ENCODE measurements at regions not wholly inside any gene's neighbourhood (a gene's known extent, or its start where the extent isn't known, plus 50 kb on each side); places are given as distances from the start of the nearest gene placed in this dataset.
"Not testable (repeated sequence)": the region's sequence is repeated elsewhere in the genome, so short reads cannot be mapped to it uniquely, and the experiment has no call there.

DNA sequence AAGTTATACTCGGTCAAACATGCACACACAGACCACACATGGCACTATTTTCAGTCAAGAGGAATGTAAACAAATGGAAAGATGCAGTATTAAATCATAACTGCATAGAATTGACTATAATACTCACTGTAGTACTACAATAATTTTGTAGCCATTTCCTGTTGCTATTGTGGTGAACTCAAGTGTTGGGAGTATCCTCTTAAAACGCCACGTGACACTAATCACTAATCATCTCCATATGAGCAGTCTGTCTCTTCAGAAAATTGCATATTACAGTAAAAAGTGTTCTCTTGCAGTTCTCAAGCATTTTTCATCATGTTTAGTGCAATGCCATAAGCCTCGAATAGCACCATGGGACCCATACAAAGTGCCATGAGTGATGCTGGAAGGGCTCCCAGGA is 258.7 kb upstream of the ID4 start:
- Histone ChIP-seq H3K9me3 (replicated peaks in 1 of 11) (peaks cover 0 to 15% (median 8%) of the 10 kb centered on the region in 11 experiments; a peak in 7 of 22 replicates), H3K27ac (no peak overlapping the region), H3K4me3 (no peak overlapping the region), H4K20me1 (no peaks in the 10 kb centered on the region), H3K4me2 (no peak overlapping the region), H3K27me3 (no peaks in the 10 kb centered on the region), H3K9ac (no peak overlapping the region), H3K4me1 (no peaks in the 10 kb centered on the region), H3K36me3 (no peaks in the 10 kb centered on the region)
- no peak for TF ChIP-seq Cebpa-rat (IDR thresholded peaks at IDR 0.05)

- not testable (repeated sequence) for H3K9me3 ChIP-seq (replicated peaks in 1 of 11); H3K4me3 ChIP-seq; H3K4me2 ChIP-seq; H3K4me1 ChIP-seq; H3K9ac ChIP-seq; H3K27ac ChIP-seq; H4K20me1 ChIP-seq; H3K36me3 ChIP-seq; H3K27me3 ChIP-seq
These were observed 253.0 kb upstream of the ID4 start for GRCh38 chr6:19584207-19584606.

DNA sequence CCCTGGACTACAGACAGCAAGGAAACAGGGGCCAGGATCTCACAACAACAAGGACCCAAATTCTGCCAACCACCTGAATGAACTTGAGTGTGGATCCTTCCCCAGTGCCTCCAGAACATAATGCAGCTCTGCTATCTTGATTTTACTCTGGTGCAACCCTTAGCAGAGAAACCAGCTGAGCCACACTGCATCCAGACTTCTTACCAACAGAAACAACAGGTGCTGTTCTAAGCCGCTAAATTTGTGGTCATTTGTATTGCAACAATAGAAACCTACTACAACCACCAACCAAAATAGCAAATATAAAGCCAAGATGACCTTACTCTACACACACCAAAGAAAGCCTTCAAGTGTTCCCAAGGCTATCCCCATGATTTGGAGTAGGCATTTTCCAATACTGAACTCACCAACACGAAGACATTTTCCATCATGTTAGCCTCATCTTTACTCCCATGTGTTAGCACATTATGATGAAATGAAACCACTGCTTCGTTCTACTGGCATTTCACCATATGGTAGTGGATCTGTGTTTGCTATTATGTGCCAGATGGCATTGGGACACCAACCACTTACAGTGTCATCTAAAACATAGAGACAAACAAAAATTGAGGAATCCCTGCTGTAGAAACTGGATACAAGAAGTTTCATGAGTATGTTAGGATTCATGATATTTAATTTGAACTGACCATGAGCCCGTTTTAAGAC is 249.8 kb upstream of the ID4 start:
- peaks cover 0 to 6% (median 0%) of the 10 kb centered on the region in 11 experiments; a peak in 1 of 22 replicates for H3K27me3 ChIP-seq
- peak overlapping the region in 1 of 11 experiments; percentile 12; a peak in 1 of 22 replicates for H3K4me2 ChIP-seq
- H4K20me1 ChIP-seq, result no peaks in the 10 kb centered on the region
- H3K9me3 ChIP-seq (replicated peaks in 1 of 11), result peaks cover 0 to 5% (median 0%) of the 10 kb centered on the region in 11 experiments; a peak in 1 of 22 replicates
- H3K36me3 ChIP-seq, result no peaks in the 10 kb centered on the region
- no peak overlapping the region for H3K4me3 ChIP-seq
- TF ChIP-seq Cebpa-rat (IDR thresholded peaks at IDR 0.05), result no peak
- no peak overlapping the region for H3K27ac ChIP-seq
- H3K4me1 ChIP-seq, result peaks cover 0 to 7% (median 0%) of the 10 kb centered on the region in 10 experiments; a peak in 1 of 20 replicates
- no peak overlapping the region for H3K9ac ChIP-seq

- Histone ChIP-seq H3K27ac (no peak overlapping the region), H3K9ac (no peak overlapping the region), H3K36me3 (no peaks in the 10 kb centered on the region), H3K4me3 (no peak overlapping the region), H3K27me3 (peaks cover 0 to 23% (median 0%) of the 10 kb centered on the region in 11 experiments; a peak in 5 of 22 replicates), H3K9me3 (replicated peaks in 1 of 11) (no peaks in the 10 kb centered on the region), H4K20me1 (no peaks in the 10 kb centered on the region), H3K4me1 (peaks cover 0 to 7% (median 0%) of the 10 kb centered on the region in 10 experiments; a peak in 1 of 20 replicates), H3K4me2 (no peak overlapping the region)
- no peak for TF ChIP-seq Cebpa-rat (IDR thresholded peaks at IDR 0.05)
These were observed 246.6 kb upstream of the ID4 start for GRCh38 chr6:19590501-19591131.

DNA sequence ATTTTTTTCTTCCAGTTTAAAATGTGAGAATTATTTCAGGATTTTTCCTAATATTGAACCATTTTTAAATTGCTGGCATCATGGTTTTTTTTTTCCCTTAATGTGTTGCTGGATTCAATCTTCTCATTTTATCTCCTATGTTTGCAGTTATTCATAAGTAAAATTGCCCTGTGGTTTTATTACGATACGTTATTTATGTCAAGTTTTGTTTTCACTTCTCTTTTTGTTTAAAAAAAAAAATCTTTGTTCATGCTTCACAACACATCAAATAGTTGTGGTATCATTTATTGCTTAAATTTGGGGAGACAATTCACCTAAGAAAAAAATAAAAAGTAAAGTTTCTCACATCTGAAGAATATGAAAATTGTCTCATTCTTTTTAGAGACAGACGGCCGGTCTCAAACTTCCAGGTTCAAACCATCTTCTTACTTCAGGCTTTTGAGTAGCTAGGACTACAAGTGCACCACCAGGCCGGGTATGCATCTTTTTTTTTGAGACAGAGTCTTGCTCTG is 239.3 kb upstream of the ID4 start:
- no peaks in the 10 kb centered on the region for H3K9me3 ChIP-seq (replicated peaks in 1 of 11)
- no peaks in the 10 kb centered on the region for H3K36me3 ChIP-seq
- H3K4me3 ChIP-seq, result no peak overlapping the region; a peak in 1 of 20 replicates
- H3K27me3 ChIP-seq, result peaks cover 0 to 79% (median 0%) of the 10 kb centered on the region in 11 experiments; a peak in 8 of 22 replicates
- peak overlapping the region; percentile 21 to 56 (median 42); a peak in 17 of 22 replicates for H3K4me2 ChIP-seq
- no peak overlapping the region; a peak in 1 of 22 replicates for H3K27ac ChIP-seq
- peaks cover 6 to 25% (median 13%) of the 10 kb centered on the region in 10 experiments; a peak in 16 of 20 replicates for H3K4me1 ChIP-seq
- H3K9ac ChIP-seq, result no peak overlapping the region
- TF ChIP-seq Cebpa-rat (IDR thresholded peaks at IDR 0.05), result no peak
- no peaks in the 10 kb centered on the region for H4K20me1 ChIP-seq

DNA sequence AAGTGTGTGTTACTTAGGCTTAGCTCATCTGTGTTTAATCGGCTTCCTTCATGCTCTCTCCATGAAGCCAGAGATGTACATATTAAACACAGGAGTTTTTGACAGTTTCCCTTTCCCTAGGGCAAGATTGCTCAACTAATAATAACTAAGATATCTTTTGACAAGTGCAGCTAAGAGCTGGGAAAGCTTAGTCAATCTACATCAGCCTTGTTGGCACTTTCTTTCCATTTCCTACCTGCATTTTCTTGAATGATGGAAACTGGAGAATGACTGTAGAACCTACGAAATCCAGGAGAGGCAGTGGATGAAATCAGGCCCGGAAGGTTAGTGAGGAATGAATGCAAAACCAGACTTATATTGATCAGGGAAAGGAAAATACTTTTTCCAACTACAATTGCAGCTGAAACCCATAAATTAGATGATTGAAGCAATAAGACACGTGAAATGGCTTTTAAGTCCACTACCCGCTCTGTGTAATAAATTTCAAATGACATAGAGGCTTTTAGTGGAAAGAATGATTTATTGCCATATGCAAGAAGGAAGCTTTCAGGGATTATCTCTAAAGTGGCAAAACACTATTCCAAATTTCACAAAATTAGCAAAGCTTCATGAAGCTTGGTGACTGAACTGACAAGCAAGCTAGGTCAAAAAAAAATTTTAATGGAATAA is 237.2 kb upstream of the ID4 start:
- Histone ChIP-seq H3K36me3 (no peaks in the 10 kb centered on the region), H3K27me3 (peaks cover 0 to 87% (median 0%) of the 10 kb centered on the region in 11 experiments; a peak in 8 of 22 replicates), H3K27ac (no peak overlapping the region), H3K4me2 (no peak overlapping the region), H3K4me1 (peaks cover 6 to 25% (median 13%) of the 10 kb centered on the region in 10 experiments; a peak in 16 of 20 replicates), H3K9ac (no peak overlapping the region), H3K9me3 (replicated peaks in 1 of 11) (no peaks in the 10 kb centered on the region), H4K20me1 (no peaks in the 10 kb centered on the region), H3K4me3 (no peak overlapping the region)
- no peak for TF ChIP-seq Cebpa-rat (IDR thresholded peaks at IDR 0.05)

DNA sequence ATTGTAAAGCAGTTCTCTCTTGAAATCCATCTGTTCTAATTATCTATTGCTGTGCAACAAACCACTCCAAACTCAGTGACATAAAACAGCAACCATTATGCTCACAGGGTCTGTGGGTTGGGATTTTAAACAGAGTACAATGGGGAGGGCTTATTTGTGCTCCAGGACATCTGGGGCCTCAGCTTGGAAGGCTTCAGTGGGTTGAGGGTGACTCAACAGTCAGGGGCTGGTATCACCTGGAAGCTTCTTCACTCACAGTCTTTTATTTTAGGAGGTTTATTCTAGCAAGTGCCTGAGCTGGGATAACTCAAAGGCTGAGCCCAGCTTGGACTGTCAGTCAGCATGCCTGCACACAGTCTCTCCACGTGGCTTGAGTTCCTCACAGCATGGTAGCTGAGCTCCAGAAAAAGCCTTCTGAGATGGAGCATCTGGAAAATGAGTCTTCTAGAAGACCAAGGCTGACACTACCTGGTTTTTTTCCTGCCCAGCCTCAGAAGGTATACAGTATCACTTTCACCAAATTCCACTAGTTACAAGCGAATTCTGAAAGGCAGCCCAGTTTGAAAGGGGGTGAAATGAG is 234.6 kb upstream of the ID4 start:
- no peaks in the 10 kb centered on the region for H3K36me3 ChIP-seq
- peaks cover 3 to 14% (median 9%) of the 10 kb centered on the region in 10 experiments; a peak in 15 of 20 replicates for H3K4me1 ChIP-seq
- no peak overlapping the region for H3K4me2 ChIP-seq
- no peak overlapping the region for H3K4me3 ChIP-seq
- H3K9me3 ChIP-seq (replicated peaks in 1 of 11), result peaks cover 0 to 5% (median 0%) of the 10 kb centered on the region in 11 experiments; a peak in 1 of 22 replicates
- no peak for TF ChIP-seq Cebpa-rat (IDR thresholded peaks at IDR 0.05)
- H3K9ac ChIP-seq, result no peak overlapping the region
- no peak overlapping the region for H3K27ac ChIP-seq
- no peaks in the 10 kb centered on the region for H4K20me1 ChIP-seq
- H3K27me3 ChIP-seq, result peaks cover 0 to 73% (median 0%) of the 10 kb centered on the region in 11 experiments; a peak in 8 of 22 replicates

DNA sequence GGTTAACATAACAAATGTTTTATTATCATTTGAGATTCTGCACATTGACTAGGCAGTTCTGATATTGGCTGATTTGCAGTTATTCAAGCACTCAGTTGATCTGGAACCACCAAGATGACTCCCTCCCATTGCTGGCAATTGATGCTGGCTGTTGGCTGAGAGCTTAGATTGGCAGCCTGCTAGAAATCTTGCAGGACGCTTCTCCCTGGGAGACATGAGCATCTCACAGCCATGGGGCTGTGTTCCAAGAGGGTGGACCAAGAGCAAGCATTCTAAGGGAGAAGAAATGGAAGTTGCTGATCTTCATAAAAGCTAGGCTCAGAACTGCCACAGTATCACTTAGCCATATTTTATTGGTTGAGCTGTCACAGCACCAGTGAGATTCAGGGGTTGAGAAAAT is 233.4 kb upstream of the ID4 start:
- no peak for TF ChIP-seq Cebpa-rat (IDR thresholded peaks at IDR 0.05)
- Histone ChIP-seq H3K4me1 (peaks cover 0 to 2% (median 0%) of the 10 kb centered on the region in 10 experiments; a peak in 4 of 20 replicates), H4K20me1 (no peaks in the 10 kb centered on the region), H3K9ac (no peak overlapping the region), H3K27ac (no peak overlapping the region), H3K4me3 (no peak overlapping the region), H3K27me3 (peaks cover 0 to 65% (median 0%) of the 10 kb centered on the region in 11 experiments; a peak in 8 of 22 replicates), H3K9me3 (replicated peaks in 1 of 11) (peaks cover 0 to 5% (median 0%) of the 10 kb centered on the region in 11 experiments; a peak in 1 of 22 replicates), H3K36me3 (no peaks in the 10 kb centered on the region), H3K4me2 (no peak overlapping the region)
